OCI-LY7 (cell line): ENCODE measurements at regions not wholly inside any gene's neighbourhood (a gene's known extent, or its start where the extent isn't known, plus 50 kb on each side); places are given as distances from the start of the nearest gene placed in this dataset.

ENCODE experiments used
- BruUV-seq: library from RNA; stranded (reverse); fragments of 400-500 nt; replicated peaks from 2 replicates; lab custom pipeline; 2021; lab: Mats Ljungman, UMichigan
- CTCF ChIA-PET: fragments of 300-600 bp; sonication (Branson Sonifier 250); formaldehyde crosslinking; loops from one replicate; lab custom pipeline; 2022; ENCODE audit warnings: antibody characterized with exemption; ENCODE audit not compliant: unreplicated experiment; lab: Charles Lee
- POLR2A ChIA-PET: fragments of 300-600 bp; sonication (Branson Sonifier 250); formaldehyde crosslinking; loops from one replicate; lab custom pipeline; 2022; ENCODE audit warnings: antibody characterized with exemption; lab: Charles Lee
- DNase-seq: peaks from one replicate; pipeline ENCODE4 v3.0.0-alpha.2; 2015; ENCODE audit warnings: low spot score
- H2AFZ ChIP-seq: fragments of 200-600 bp; sonication (generic), shearing (Covaris generic); 2 replicates; pipeline ENCODE4 v1.6.1; 2014; ENCODE audit warnings: mild to moderate bottlenecking, antibody characterized with exemption, low read length, moderate library complexity
- H3K27ac ChIP-seq: fragments of 200-600 bp; sonication (generic); 2 replicates; pipeline ENCODE4 v1.5.1; 2014; ENCODE audit warnings: mixed run types, low read depth, mild to moderate bottlenecking, moderate library complexity, low read length, inconsistent platforms; ENCODE audit not compliant: poor library complexity, severe bottlenecking
- H3K36me3 ChIP-seq: fragments of 200-600 bp; sonication (generic); 2 replicates; pipeline ENCODE4 v1.6.1; 2014; ENCODE audit warnings: mild to moderate bottlenecking, antibody characterized with exemption, low read length, moderate library complexity, mixed read lengths; ENCODE audit not compliant: insufficient read depth
- H3K4me1 ChIP-seq: fragments of 200-600 bp; sonication (generic); 2 replicates; pipeline ENCODE4 v1.5.1; 2014; ENCODE audit warnings: mild to moderate bottlenecking, low read length; ENCODE audit not compliant: insufficient read depth, poor library complexity, severe bottlenecking
- H3K4me2 ChIP-seq: fragments of 200-600 bp; sonication (generic); 2 replicates; pipeline ENCODE4 v1.6.1; 2014; ENCODE audit warnings: mild to moderate bottlenecking, low read length
- H3K4me3 ChIP-seq: fragments of 200-600 bp; sonication (generic); 2 replicates; pipeline ENCODE4 v1.5.1; 2014; ENCODE audit warnings: mild to moderate bottlenecking, low read depth, low read length; ENCODE audit not compliant: poor library complexity, severe bottlenecking
- H3K79me2 ChIP-seq: fragments of 200-600 bp; sonication (generic); 2 replicates; pipeline ENCODE4 v1.6.1; 2016; ENCODE audit warnings: low read depth, mild to moderate bottlenecking, low read length, moderate library complexity, mixed read lengths; ENCODE audit not compliant: insufficient read depth
- H3K9me2 ChIP-seq: fragments of 200-600 bp; sonication (generic); 2 replicates; pipeline ENCODE4 v1.6.1; 2016; ENCODE audit warnings: mild to moderate bottlenecking, low read length, mixed read lengths; ENCODE audit not compliant: insufficient read depth
- H3K9me3 ChIP-seq: fragments of 200-600 bp; sonication (generic); 2 replicates; pipeline ENCODE4 v1.6.1; 2014; ENCODE audit warnings: mild to moderate bottlenecking, mixed run types, low read length, mixed read lengths
- H4K20me1 ChIP-seq: fragments of 200-600 bp; sonication (generic); 2 replicates; pipeline ENCODE4 v1.6.1; 2014; ENCODE audit warnings: mild to moderate bottlenecking, antibody characterized with exemption, low read length, moderate library complexity, mixed read lengths; ENCODE audit not compliant: insufficient read depth
- EZH2phosphoT487 ChIP-seq: fragments of 200-600 bp; sonication (generic); IDR thresholded peaks from 2 replicates; pipeline ENCODE4 v1.6.1; 2018; ENCODE audit warnings: low read depth, borderline replicate concordance, mild to moderate bottlenecking, mixed run types, antibody characterized with exemption, low read length, moderate library complexity, mixed read lengths
- intact Hi-C: fragments of 100-400 bp; cut with micrococcal nuclease; formaldehyde crosslinking; loops from one replicate; pipeline ENCODE4 v1.10.0; 2022; ENCODE audit not compliant: unreplicated experiment
- TF ChIP-seq, protein P1 (sequence below): fragments of 200-600 bp; sonication (generic); conservative IDR thresholded peaks from 2 replicates; pipeline ENCODE4 v1.5.1; 2014; ENCODE audit warnings: mild to moderate bottlenecking, antibody characterized with exemption, low read length, moderate library complexity, mixed read lengths

GRCh38 chr2:145028101-145028920, 508.4 kb upstream of the ZEB2 start:
- no TSS peak for BruUV-seq
- CTCF ChIA-PET: no interaction called here
- no peak overlapping the region for H2AFZ ChIP-seq

GRCh38 chr2:145026456-145027455, 506.8 kb upstream of the ZEB2 start:
- intact Hi-C loops: no loop called here
- H2AFZ ChIP-seq: no peak overlapping the region
- POLR2A ChIA-PET: interaction anchor here (0.7 to 1.2 kb wide), 2 partner anchors 14 to 49 kb away, joined by 3 to 4 read pairs; no protein-coding TSS in a partner anchor
- H3K79me2 ChIP-seq: no peaks in the 10 kb centered on the region
- no peaks in the 10 kb centered on the region for H4K20me1 ChIP-seq
- H3K27ac ChIP-seq: no peak overlapping the region
- no peaks in the 10 kb centered on the region for H3K9me3 ChIP-seq
- no peak for TF ChIP-seq EZH2phosphoT487
- TF ChIP-seq, protein P1, sequence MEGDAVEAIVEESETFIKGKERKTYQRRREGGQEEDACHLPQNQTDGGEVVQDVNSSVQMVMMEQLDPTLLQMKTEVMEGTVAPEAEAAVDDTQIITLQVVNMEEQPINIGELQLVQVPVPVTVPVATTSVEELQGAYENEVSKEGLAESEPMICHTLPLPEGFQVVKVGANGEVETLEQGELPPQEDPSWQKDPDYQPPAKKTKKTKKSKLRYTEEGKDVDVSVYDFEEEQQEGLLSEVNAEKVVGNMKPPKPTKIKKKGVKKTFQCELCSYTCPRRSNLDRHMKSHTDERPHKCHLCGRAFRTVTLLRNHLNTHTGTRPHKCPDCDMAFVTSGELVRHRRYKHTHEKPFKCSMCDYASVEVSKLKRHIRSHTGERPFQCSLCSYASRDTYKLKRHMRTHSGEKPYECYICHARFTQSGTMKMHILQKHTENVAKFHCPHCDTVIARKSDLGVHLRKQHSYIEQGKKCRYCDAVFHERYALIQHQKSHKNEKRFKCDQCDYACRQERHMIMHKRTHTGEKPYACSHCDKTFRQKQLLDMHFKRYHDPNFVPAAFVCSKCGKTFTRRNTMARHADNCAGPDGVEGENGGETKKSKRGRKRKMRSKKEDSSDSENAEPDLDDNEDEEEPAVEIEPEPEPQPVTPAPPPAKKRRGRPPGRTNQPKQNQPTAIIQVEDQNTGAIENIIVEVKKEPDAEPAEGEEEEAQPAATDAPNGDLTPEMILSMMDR: no peak
- no TSS peak for BruUV-seq
- H3K4me2 ChIP-seq: no peak overlapping the region
- H3K4me3 ChIP-seq: no peak overlapping the region
- peaks cover 9% of the 10 kb centered on the region for H3K4me1 ChIP-seq
- H3K9me2 ChIP-seq: no peaks in the 10 kb centered on the region
- H3K36me3 ChIP-seq: no peaks in the 10 kb centered on the region
- DNase-seq: no peak
- CTCF ChIA-PET: interaction anchor here (0.6 kb wide), 1 partner anchor 13 kb away, joined by 3 read pairs; no protein-coding TSS in a partner anchor

More at GRCh38 chr2:145028101-145028920, 508.4 kb upstream of the ZEB2 start:
- Histone ChIP-seq H3K4me2 (no peak overlapping the region), H4K20me1 (no peaks in the 10 kb centered on the region), H3K27ac (no peak overlapping the region), H3K36me3 (no peaks in the 10 kb centered on the region), H3K9me3 (no peaks in the 10 kb centered on the region), H3K4me3 (no peak overlapping the region), H3K4me1 (no peaks in the 10 kb centered on the region), H3K79me2 (no peaks in the 10 kb centered on the region), H3K9me2 (no peaks in the 10 kb centered on the region)
- no peak for DNase-seq
- POLR2A ChIA-PET: interaction anchor here (0.7 to 1.2 kb wide), 3 partner anchors 16 to 1324 kb away, joined by 3 to 4 read pairs (median 3); no protein-coding TSS in a partner anchor
- no peak for TF ChIP-seq EZH2phosphoT487
- TF ChIP-seq, protein P1: no peak
- intact Hi-C loops: no loop called here
